HepG2 (cell line): ENCODE measurements at regions not wholly inside any gene's neighbourhood (a gene's known extent, or its start where the extent isn't known, plus 50 kb on each side); places are given as distances from the start of the nearest gene placed in this dataset.

Experiments
- BORCS8-MEF2B ChIP-seq: sonication (generic); formaldehyde crosslinking; IDR thresholded peaks from 2 replicates; pipeline ENCODE4 v1.8.0; 2022; ENCODE audit warnings: mild to moderate bottlenecking, missing genetic modification reagents
- CREB1 ChIP-seq, 2 experiments: fragments of 450-650 bp in 1 of 2; IDR thresholded peaks; 2 replicates each; pipeline ENCODE4 v1.6.1; 2016 to 2017; ENCODE audit warnings: control low read depth in 1 of 2, mild to moderate bottlenecking in 1 of 2, missing compliant biosample characterization in 1 of 2, missing genetic modification characterization in 1 of 2
- EP300 ChIP-seq, 3 experiments: sonication (generic) in 1 of 3; formaldehyde crosslinking in 1 of 3; IDR thresholded peaks; 2 replicates each; pipeline versions ENCODE4 v1.5.1 to v1.6.1; 2011 to 2020; ENCODE audit warnings: low read depth in 2 of 3, low read length in 2 of 3, borderline replicate concordance in 1 of 3, improper control_type of control experiment in 1 of 3, mild to moderate bottlenecking in 1 of 3, missing genetic modification reagents in 1 of 3, moderate library complexity in 1 of 3
- MZF1 ChIP-seq: sonication (generic); formaldehyde crosslinking; IDR thresholded peaks from 2 replicates; pipeline ENCODE4 v1.8.1; 2023; ENCODE audit warnings: mild to moderate bottlenecking, missing genetic modification reagents, borderline replicate concordance
- NFE2L1 ChIP-seq: sonication (generic); formaldehyde crosslinking; IDR thresholded peaks from 2 replicates; pipeline ENCODE4 v1.4.0; 2020; ENCODE audit warnings: missing genetic modification reagents, mild to moderate bottlenecking, borderline replicate concordance
- NR2F6 ChIP-seq, 2 experiments: IDR thresholded peaks; 2 replicates each; pipeline ENCODE4 v1.6.1; 2016; ENCODE audit warnings: antibody characterized with exemption in 1 of 2, mild to moderate bottlenecking in 1 of 2
- RARA ChIP-seq: IDR thresholded peaks from 2 replicates; pipeline ENCODE4 v1.6.1; 2016; ENCODE audit warnings: missing genetic modification reagents, missing compliant biosample characterization
- SP4 ChIP-seq: sonication (generic); formaldehyde crosslinking; IDR thresholded peaks from 2 replicates; pipeline ENCODE4 v1.8.1; 2023; ENCODE audit warnings: mild to moderate bottlenecking, missing genetic modification reagents
- YY1 ChIP-seq: IDR thresholded peaks from 2 replicates; pipeline ENCODE4 v1.6.1; 2011; ENCODE audit warnings: low read length, low read depth, moderate library complexity, mild to moderate bottlenecking; ENCODE audit not compliant: insufficient read depth, insufficient replicate concordance
- ZNF17 ChIP-seq: sonication (generic); formaldehyde crosslinking; IDR thresholded peaks from 2 replicates; pipeline ENCODE4 v1.5.0; 2020; ENCODE audit warnings: mild to moderate bottlenecking, missing genetic modification reagents
- ZNF256 ChIP-seq: sonication (generic); formaldehyde crosslinking; conservative IDR thresholded peaks from 2 replicates; pipeline ENCODE4 v1.4.0; 2020; ENCODE audit warnings: missing genetic modification reagents
- ZNF343 ChIP-seq: sonication (generic); formaldehyde crosslinking; IDR thresholded peaks from 2 replicates; pipeline ENCODE4 v1.4.0; 2020; ENCODE audit warnings: mild to moderate bottlenecking, missing genetic modification reagents
- TF ChIP-seq, protein P1 (sequence below): IDR thresholded peaks from 2 replicates; pipeline ENCODE4 v1.6.1; 2016; ENCODE audit warnings: missing compliant biosample characterization, missing genetic modification reagents, borderline replicate concordance
- TF ChIP-seq, protein P2 (sequence below): sonication (generic); formaldehyde crosslinking; IDR thresholded peaks from 2 replicates; pipeline ENCODE4; 2020; ENCODE audit warnings: missing genetic modification reagents, mild to moderate bottlenecking, borderline replicate concordance
- TF ChIP-seq, protein P3 (sequence below): sonication (generic); formaldehyde crosslinking; IDR thresholded peaks from 2 replicates; pipeline ENCODE4 v1.9.0; 2022; ENCODE audit warnings: missing genetic modification reagents, mild to moderate bottlenecking, borderline replicate concordance

DNA sequence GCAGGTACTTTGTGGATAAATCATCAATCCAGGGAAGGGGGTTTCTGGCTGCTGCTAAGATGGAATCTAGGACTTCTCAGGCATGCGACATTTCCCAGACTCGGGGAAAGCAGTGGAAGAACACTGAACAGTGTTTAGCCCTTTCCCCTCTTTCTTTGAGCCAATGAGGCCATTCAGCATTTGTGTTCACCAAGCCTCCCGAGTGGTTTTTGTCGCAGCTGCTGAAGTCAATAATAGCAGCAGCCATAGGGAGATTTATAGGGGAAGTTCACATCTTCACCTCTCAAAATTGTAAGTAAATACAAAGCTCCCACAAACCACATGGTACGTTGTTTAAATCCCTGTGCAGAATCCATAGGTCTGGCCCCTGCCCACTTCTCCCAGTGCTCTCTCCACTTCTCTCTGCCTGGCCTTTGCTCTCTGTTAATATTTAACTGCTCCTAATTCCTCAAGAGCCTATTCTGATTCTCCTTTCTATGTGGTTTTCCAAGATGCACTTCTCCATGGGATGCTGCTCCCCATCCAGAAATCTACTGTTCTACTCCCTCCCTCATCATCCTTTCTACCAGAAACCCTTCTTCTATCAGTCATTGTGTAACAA is 230.7 kb downstream of the SHQ1 start (continued):
- TF ChIP-seq ZNF256 (CRISPR knock-in tag): no peak
- peak; percentile 31; the same call in 1 of the 2 replicates for TF ChIP-seq NR2F6 (IDR thresholded peaks at IDR 0.05)
- no peak for TF ChIP-seq NR2F6 (CRISPR knock-in tag; IDR thresholded peaks at IDR 0.05)
- no peak for TF ChIP-seq ZNF17 (CRISPR knock-in tag)
- TF ChIP-seq, protein P1, sequence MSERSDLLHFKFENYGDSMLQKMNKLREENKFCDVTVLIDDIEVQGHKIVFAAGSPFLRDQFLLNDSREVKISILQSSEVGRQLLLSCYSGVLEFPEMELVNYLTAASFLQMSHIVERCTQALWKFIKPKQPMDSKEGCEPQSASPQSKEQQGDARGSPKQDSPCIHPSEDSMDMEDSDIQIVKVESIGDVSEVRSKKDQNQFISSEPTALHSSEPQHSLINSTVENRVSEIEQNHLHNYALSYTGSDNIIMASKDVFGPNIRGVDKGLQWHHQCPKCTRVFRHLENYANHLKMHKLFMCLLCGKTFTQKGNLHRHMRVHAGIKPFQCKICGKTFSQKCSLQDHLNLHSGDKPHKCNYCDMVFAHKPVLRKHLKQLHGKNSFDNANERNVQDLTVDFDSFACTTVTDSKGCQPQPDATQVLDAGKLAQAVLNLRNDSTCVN: no peak
- TF ChIP-seq, protein P2, sequence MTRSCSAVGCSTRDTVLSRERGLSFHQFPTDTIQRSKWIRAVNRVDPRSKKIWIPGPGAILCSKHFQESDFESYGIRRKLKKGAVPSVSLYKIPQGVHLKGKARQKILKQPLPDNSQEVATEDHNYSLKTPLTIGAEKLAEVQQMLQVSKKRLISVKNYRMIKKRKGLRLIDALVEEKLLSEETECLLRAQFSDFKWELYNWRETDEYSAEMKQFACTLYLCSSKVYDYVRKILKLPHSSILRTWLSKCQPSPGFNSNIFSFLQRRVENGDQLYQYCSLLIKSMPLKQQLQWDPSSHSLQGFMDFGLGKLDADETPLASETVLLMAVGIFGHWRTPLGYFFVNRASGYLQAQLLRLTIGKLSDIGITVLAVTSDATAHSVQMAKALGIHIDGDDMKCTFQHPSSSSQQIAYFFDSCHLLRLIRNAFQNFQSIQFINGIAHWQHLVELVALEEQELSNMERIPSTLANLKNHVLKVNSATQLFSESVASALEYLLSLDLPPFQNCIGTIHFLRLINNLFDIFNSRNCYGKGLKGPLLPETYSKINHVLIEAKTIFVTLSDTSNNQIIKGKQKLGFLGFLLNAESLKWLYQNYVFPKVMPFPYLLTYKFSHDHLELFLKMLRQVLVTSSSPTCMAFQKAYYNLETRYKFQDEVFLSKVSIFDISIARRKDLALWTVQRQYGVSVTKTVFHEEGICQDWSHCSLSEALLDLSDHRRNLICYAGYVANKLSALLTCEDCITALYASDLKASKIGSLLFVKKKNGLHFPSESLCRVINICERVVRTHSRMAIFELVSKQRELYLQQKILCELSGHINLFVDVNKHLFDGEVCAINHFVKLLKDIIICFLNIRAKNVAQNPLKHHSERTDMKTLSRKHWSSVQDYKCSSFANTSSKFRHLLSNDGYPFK (CRISPR knock-in tag): no peak
- no peak for TF ChIP-seq ZNF343
- TF ChIP-seq YY1: no peak
- no peak for TF ChIP-seq SP4 (CRISPR knock-in tag)
- TF ChIP-seq CREB1 (IDR thresholded peaks at IDR 0.05): no peak
- TF ChIP-seq CREB1 (CRISPR knock-in tag; IDR thresholded peaks at IDR 0.05): no peak
- no peak for TF ChIP-seq RARA (CRISPR knock-in tag)
- no peak for TF ChIP-seq NFE2L1 (CRISPR knock-in tag)
- no peak for TF ChIP-seq MZF1 (CRISPR knock-in tag)
- TF ChIP-seq BORCS8-MEF2B (CRISPR knock-in tag): no peak
- TF ChIP-seq, protein P3, sequence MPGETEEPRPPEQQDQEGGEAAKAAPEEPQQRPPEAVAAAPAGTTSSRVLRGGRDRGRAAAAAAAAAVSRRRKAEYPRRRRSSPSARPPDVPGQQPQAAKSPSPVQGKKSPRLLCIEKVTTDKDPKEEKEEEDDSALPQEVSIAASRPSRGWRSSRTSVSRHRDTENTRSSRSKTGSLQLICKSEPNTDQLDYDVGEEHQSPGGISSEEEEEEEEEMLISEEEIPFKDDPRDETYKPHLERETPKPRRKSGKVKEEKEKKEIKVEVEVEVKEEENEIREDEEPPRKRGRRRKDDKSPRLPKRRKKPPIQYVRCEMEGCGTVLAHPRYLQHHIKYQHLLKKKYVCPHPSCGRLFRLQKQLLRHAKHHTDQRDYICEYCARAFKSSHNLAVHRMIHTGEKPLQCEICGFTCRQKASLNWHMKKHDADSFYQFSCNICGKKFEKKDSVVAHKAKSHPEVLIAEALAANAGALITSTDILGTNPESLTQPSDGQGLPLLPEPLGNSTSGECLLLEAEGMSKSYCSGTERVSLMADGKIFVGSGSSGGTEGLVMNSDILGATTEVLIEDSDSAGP (CRISPR knock-in tag): no peak
- TF ChIP-seq EP300 (IDR thresholded peaks at IDR 0.05; ENCODE audit: low read depth in 2 of 2, low read length in 2 of 2): 0 out of 4 replicates have a peak, but pooled peaks of 1 of the 2 experiments have one; percentile 33
- no peak for TF ChIP-seq EP300 (CRISPR knock-in tag; IDR thresholded peaks at IDR 0.05; ENCODE audit: borderline replicate concordance)
